Natural killer cell (primary cell): ENCODE measurements at regions not wholly inside any gene's neighbourhood (a gene's known extent, or its start where the extent isn't known, plus 50 kb on each side); places are given as distances from the start of the nearest gene placed in this dataset.
A peak's percentile ranks its signal among the peaks of the same experiment; 100 is the strongest.

Experiments used
- ATAC-seq, 3 donors: fragments of 150-1000 bp in 2 of 3; fragments of 200-7000 bp in 1 of 3; cut with Tn5 transposase; 1 replicate in 1 of 3; 2 replicates in 2 of 3; pipeline ENCODE4 v1.10.0; 2021; ENCODE audit warnings: mild to moderate bottlenecking in 2 of 3, moderate library complexity in 2 of 3
- DNase-seq, 2 donors: peaks; one replicate each; pipeline versions ENCODE4 v3.0.0 to v3.0.0-alpha.2; 2013 to 2021; ENCODE audit warnings: mixed read lengths in 1 of 2
- H3K27ac ChIP-seq: one replicate; pipeline ENCODE4 v1.5.1; 2013; ENCODE audit warnings: mild to moderate bottlenecking, low read length
- H3K27me3 ChIP-seq: one replicate; pipeline ENCODE4 v1.6.1; 2013; ENCODE audit warnings: low read length; ENCODE audit not compliant: control insufficient read depth, insufficient read depth
- H3K36me3 ChIP-seq: one replicate; pipeline ENCODE4 v1.6.1; 2013; ENCODE audit warnings: low read length; ENCODE audit not compliant: control insufficient read depth, insufficient read depth
- H3K4me1 ChIP-seq: one replicate; pipeline ENCODE4 v1.6.1; 2013; ENCODE audit warnings: low read length; ENCODE audit not compliant: control insufficient read depth, insufficient read depth
- H3K4me3 ChIP-seq: one replicate; pipeline ENCODE4 v1.5.1; 2013; ENCODE audit warnings: low read length
- H3K9me3 ChIP-seq: one replicate; pipeline ENCODE4 v1.6.1; 2013; ENCODE audit warnings: low read length; ENCODE audit not compliant: control insufficient read depth, insufficient read depth
- H3K27ac Mint-ChIP-seq, 2 donors: one replicate each; pipeline ENCODE4 v1.8.0; 2022; ENCODE audit warnings: mild to moderate bottlenecking in 2 of 2, mixed read lengths in 2 of 2, moderate library complexity in 1 of 2
- H3K27me3 Mint-ChIP-seq, 2 donors: one replicate each; pipeline ENCODE4 v1.8.0; 2022; ENCODE audit warnings: low read depth in 2 of 2, mixed read lengths in 2 of 2
- H3K36me3 Mint-ChIP-seq: one replicate; pipeline ENCODE4 v1.8.0; 2022; ENCODE audit warnings: mixed read lengths
- H3K4me1 Mint-ChIP-seq, 2 donors: one replicate each; pipeline ENCODE4 v1.8.0; 2022; ENCODE audit warnings: mixed read lengths in 2 of 2
- H3K4me3 Mint-ChIP-seq: one replicate; pipeline ENCODE4 v1.8.0; 2022; ENCODE audit warnings: mild to moderate bottlenecking, moderate library complexity, mixed read lengths
- H3K9me3 Mint-ChIP-seq, 2 donors: one replicate each; pipeline ENCODE4 v1.8.0; 2022; ENCODE audit warnings: mixed read lengths in 2 of 2
- CTCF ChIP-seq: fragments of 200-600 bp; IDR thresholded peaks from one replicate; pipeline ENCODE4 v1.8.0; 2022; ENCODE audit warnings: antibody characterized with exemption
- WGBS: methylation state at CpG from one replicate; pipeline ENCODE4 v1.1.7; 2013; ENCODE audit warnings: missing lambda C conversion rate; ENCODE audit not compliant: insufficient coverage; 5-methylcytosine and 5-hydroxymethylcytosine counted together
- intact Hi-C: fragments of 100-400 bp; cut with micrococcal nuclease; formaldehyde crosslinking; loops from one replicate; pipeline ENCODE4 v1.14.2; 2022

DNA sequence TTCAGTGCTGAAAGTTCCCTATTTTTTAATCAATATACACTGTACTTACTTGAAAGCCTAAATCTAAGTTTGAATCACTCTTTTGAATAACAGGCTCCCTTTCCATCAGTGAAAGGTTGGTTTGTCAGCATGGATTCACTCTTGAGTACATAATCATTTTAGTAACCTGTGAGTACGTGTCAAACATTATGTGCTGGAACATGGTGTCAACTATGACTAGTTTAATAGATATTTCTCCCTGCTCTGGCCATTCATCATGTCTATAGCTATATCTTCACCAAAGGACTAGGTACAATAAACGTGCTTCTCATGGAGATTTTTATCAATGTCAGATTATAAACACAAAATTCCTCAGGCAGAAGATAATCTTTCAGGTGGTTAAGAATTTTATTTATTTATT is 61.7 kb upstream of the MDFIC start:
- no CpG with 5 or more reads among the region's 2 CpGs for WGBS
- no peak for TF ChIP-seq CTCF
- H3K9me3 ChIP-seq, result no peaks in the 10 kb centered on the region
- Mint-ChIP-seq H3K4me3 (no peak overlapping the region), H3K36me3 (no peaks in the 10 kb centered on the region), H3K27ac (no peak overlapping the region), H3K4me1 (no peaks in the 10 kb centered on the region), H3K27me3 (peaks cover 5 to 25% of the 10 kb centered on the region in 2 donors), H3K9me3 (no peaks in the 10 kb centered on the region)
- H3K36me3 ChIP-seq, result no peaks in the 10 kb centered on the region
- H3K4me1 ChIP-seq, result no peaks in the 10 kb centered on the region
- H3K27me3 ChIP-seq, result no peaks in the 10 kb centered on the region
- H3K27ac ChIP-seq, result no peak overlapping the region
- no peak for DNase-seq
- ATAC-seq, result no peak
- H3K4me3 ChIP-seq, result no peak overlapping the region
- intact Hi-C loops, result loop anchor here (10.0 kb wide), 1 partner anchor 995 kb away; no protein-coding TSS in a partner anchor

GRCh38 chr7:114862406-114862805 is 59.5 kb upstream of the MDFIC start:
- H3K4me3 Mint-ChIP-seq, result no peak overlapping the region
- H3K9me3 ChIP-seq, result no peaks in the 10 kb centered on the region
- H3K36me3 Mint-ChIP-seq, result no peaks in the 10 kb centered on the region
- H3K27ac ChIP-seq, result no peak overlapping the region
- no peak for DNase-seq
- no peak for TF ChIP-seq CTCF
- no peaks in the 10 kb centered on the region for H3K4me1 ChIP-seq
- ATAC-seq, result no peak
- H3K27ac Mint-ChIP-seq, result no peak overlapping the region
- H3K9me3 Mint-ChIP-seq, result no peaks in the 10 kb centered on the region
- WGBS, result 95% methylated on average over 2 of the region's 2 CpGs
- no peaks in the 10 kb centered on the region for H3K27me3 ChIP-seq
- intact Hi-C loops, result loop anchor here (10.0 kb wide), 1 partner anchor 992 kb away; no protein-coding TSS in a partner anchor
- no peaks in the 10 kb centered on the region for H3K36me3 ChIP-seq
- peaks cover 4 to 23% of the 10 kb centered on the region in 2 donors for H3K27me3 Mint-ChIP-seq
- H3K4me1 Mint-ChIP-seq, result no peaks in the 10 kb centered on the region
- no peak overlapping the region for H3K4me3 ChIP-seq

DNA sequence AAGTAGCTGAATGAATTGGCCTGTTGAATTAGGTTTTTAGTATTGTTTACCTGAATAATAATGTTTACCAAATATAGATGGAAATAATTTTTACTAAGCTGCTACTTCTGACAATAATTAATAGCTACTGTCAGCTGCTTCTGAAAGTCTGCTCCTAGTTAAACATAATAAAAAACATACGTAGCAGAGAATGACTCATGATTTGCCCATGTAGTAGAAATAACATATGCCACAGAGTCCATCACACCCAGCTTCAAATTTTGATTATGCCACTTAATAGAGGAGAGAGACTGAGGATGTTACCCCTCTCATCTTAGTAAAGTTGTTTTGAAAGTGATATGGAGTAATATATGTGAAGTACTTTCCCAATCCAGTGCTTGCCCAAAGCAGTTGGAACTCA is 57.6 kb upstream of the MDFIC start:
- Mint-ChIP-seq H3K27me3 (peaks cover 0 to 5% of the 10 kb centered on the region in 2 donors), H3K4me3 (no peak overlapping the region), H3K36me3 (no peaks in the 10 kb centered on the region), H3K27ac (no peak overlapping the region), H3K9me3 (no peaks in the 10 kb centered on the region), H3K4me1 (no peaks in the 10 kb centered on the region)
- Histone ChIP-seq H3K4me1 (no peaks in the 10 kb centered on the region), H3K9me3 (no peaks in the 10 kb centered on the region), H3K36me3 (no peaks in the 10 kb centered on the region), H3K27me3 (no peaks in the 10 kb centered on the region), H3K4me3 (no peak overlapping the region), H3K27ac (no peak overlapping the region)
- WGBS, result 100% methylated on average over 1 of the region's 1 CpG
- DNase-seq, result no peak
- intact Hi-C loops, result loop anchor here (10.0 kb wide), 1 partner anchor 991 kb away; no protein-coding TSS in a partner anchor
- no peak for TF ChIP-seq CTCF
- ATAC-seq, result no peak

DNA sequence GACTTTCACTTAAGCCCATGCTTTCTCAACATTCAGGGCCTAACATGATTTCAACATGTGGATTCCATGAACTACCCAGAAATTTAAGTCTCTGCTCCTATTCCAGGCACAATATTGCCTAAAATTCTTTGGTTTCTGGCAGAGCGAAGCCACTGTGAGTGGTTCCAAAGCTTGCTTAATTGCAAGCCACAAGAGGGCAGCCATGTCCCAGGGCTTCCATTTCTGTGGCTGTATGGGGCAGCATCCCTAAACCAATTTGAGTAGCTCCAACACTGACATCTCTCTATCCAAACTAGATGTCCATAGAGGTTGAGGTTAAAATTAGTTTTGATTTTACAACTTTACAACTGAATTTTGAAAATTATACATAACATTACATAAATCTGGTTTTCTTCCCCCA is 56.3 kb upstream of the MDFIC start:
- Histone ChIP-seq H3K27me3 (no peaks in the 10 kb centered on the region), H3K4me3 (no peak overlapping the region), H3K4me1 (no peaks in the 10 kb centered on the region), H3K27ac (no peak overlapping the region), H3K36me3 (no peaks in the 10 kb centered on the region), H3K9me3 (no peaks in the 10 kb centered on the region)
- no peaks in the 10 kb centered on the region for H3K4me1 Mint-ChIP-seq
- H3K9me3 Mint-ChIP-seq, result no peaks in the 10 kb centered on the region
- no peak overlapping the region for H3K4me3 Mint-ChIP-seq
- H3K27ac Mint-ChIP-seq, result no peak overlapping the region
- no peaks in the 10 kb centered on the region for H3K27me3 Mint-ChIP-seq
- DNase-seq (peak; percentile 16 to 77), ATAC-seq (peak; percentile 52 to 62 (median 60))
- TF ChIP-seq CTCF, result peak; percentile 30
- 67% methylated on average over 1 of the region's 1 CpG for WGBS
- intact Hi-C loops, result loop anchor here (1.0 to 10.0 kb wide), 2 partner anchors 611 to 989 kb away; no protein-coding TSS in a partner anchor
- no peaks in the 10 kb centered on the region for H3K36me3 Mint-ChIP-seq
